Upper lobe of right lung (tissue), 1 donor: ENCODE measurements at regions not wholly inside any gene's neighbourhood (a gene's known extent, or its start where the extent isn't known, plus 50 kb on each side); places are given as distances from the start of the nearest gene placed in this dataset.

Source experiments
- ATAC-seq: fragments of 200-7000 bp; cut with Tn5 transposase; one replicate; pipeline ENCODE4 v1.9.1; 2020; ENCODE audit warnings: mild to moderate bottlenecking, moderate library complexity
- DNase-seq: peaks from one replicate; pipeline ENCODE4 v3.0.0-alpha.2; 2020
- H3K27ac ChIP-seq: fragments of 200-600 bp; one replicate; pipeline ENCODE4 v1.8.0; 2022
- H3K27me3 ChIP-seq: fragments of 200-600 bp; one replicate; pipeline ENCODE4 v1.8.0; 2022; ENCODE audit warnings: mild to moderate bottlenecking
- H3K36me3 ChIP-seq: fragments of 200-600 bp; one replicate; pipeline ENCODE4 v1.8.0; 2022
- H3K4me1 ChIP-seq: fragments of 200-600 bp; one replicate; pipeline ENCODE4 v1.8.0; 2022
- H3K4me3 ChIP-seq: fragments of 200-600 bp; one replicate; pipeline ENCODE4 v1.8.0; 2022; ENCODE audit warnings: mild to moderate bottlenecking
- H3K9me3 ChIP-seq: fragments of 200-600 bp; one replicate; pipeline ENCODE4 v1.8.0; 2022
- CTCF ChIP-seq: fragments of 200-600 bp; IDR thresholded peaks from one replicate; pipeline ENCODE4 v1.8.0; 2022; ENCODE audit warnings: antibody characterized with exemption
- intact Hi-C: fragments of 100-400 bp; cut with DNase I; formaldehyde crosslinking; loops from one replicate; pipeline ENCODE4 v1.11.0; 2022
- donor health status: DM: no; HTN: yes; CAD: no; lungs with severe emphysema.

DNA sequence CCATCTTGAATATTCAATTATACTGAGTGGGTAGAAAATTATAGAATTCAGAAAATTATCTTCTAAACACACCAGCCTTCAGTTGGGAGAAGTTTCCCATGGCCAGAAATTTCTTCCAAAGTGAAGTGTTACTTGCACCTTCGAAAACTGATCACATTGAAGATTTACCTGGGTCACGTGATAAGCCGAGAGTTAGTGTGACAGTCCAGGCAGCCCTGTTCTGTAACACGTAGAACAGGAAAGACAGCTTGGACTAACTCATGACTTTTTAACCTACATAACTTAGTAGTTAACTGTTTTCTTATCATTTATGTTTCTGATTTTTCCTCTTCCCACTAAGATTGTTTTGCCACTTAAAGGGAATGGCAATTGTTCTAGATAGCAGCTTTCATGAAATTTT is 118.3 kb upstream of the MTHFD1L start:
- intact Hi-C loops, result no loop called here
- no peak for DNase-seq
- no peak for TF ChIP-seq CTCF

GRCh38 chr6:150749091-150749670 is 116.3 kb upstream of the MTHFD1L start:
- intact Hi-C loops, result no loop called here
- Histone ChIP-seq H3K4me1 (no peaks in the 10 kb centered on the region), H3K36me3 (no peaks in the 10 kb centered on the region), H3K9me3 (no peaks in the 10 kb centered on the region), H3K27me3 (no peaks in the 10 kb centered on the region), H3K4me3 (no peak overlapping the region), H3K27ac (no peak overlapping the region)
- no peak for DNase-seq
- ATAC-seq, result no peak
- no peak for TF ChIP-seq CTCF

More for the DNA sequence above, 118.3 kb upstream of the MTHFD1L start:
- no peaks in the 10 kb centered on the region for H3K27me3 ChIP-seq
- no peaks in the 10 kb centered on the region for H3K36me3 ChIP-seq
- no peak for ATAC-seq
- H3K4me3 ChIP-seq, result no peak overlapping the region
- no peak overlapping the region for H3K27ac ChIP-seq
- no peaks in the 10 kb centered on the region for H3K4me1 ChIP-seq
- no peaks in the 10 kb centered on the region for H3K9me3 ChIP-seq

DNA sequence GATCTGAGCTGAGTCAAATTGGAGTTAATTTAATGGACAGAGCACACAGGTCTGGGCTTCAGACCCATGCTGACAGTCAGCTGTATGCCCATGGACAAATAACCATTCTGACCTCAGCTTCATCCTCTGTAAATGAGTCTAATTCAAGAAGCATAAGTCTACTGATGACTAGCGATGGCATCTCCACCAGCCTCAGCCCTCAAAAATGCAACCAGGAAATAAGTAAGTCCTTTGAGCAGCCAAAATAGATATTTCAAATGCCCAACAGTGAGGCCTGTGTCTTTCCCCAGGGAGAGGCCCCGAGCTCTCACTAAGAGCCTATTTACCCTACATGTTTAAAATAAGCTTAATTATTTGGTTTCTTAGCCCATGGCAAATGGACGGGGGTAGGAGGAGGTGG is 114.2 kb upstream of the MTHFD1L start:
- no peak overlapping the region for H3K4me3 ChIP-seq
- no peaks in the 10 kb centered on the region for H3K36me3 ChIP-seq
- no peak for TF ChIP-seq CTCF
- no peaks in the 10 kb centered on the region for H3K4me1 ChIP-seq
- DNase-seq, result no peak
- no peaks in the 10 kb centered on the region for H3K27me3 ChIP-seq
- no peaks in the 10 kb centered on the region for H3K9me3 ChIP-seq
- no peak for ATAC-seq
- intact Hi-C loops, result no loop called here
- H3K27ac ChIP-seq, result no peak overlapping the region

DNA sequence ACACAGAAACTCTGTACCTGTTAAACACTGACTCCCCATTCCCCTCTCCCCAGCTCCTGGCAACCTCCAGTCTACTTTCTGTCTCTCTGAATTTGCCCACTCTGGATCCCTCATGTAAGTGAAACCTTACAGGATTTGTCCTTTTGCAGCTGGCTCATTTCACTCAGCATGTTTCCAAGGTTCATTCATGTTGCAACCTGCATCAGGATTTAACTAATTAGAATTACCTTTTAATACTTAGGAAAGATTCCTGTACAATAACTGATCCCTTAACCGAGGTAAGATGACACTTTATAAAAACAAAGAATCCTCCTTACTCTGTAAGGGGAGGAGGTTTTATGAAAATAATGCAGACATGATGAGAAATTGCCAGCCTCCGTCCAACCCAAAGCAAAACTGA is 113.1 kb upstream of the MTHFD1L start:
- DNase-seq (no peak), ATAC-seq (no peak)
- H3K36me3 ChIP-seq, result no peaks in the 10 kb centered on the region
- H3K4me3 ChIP-seq, result no peak overlapping the region
- intact Hi-C loops, result no loop called here
- H3K27me3 ChIP-seq, result no peaks in the 10 kb centered on the region
- no peak overlapping the region for H3K27ac ChIP-seq
- H3K9me3 ChIP-seq, result no peaks in the 10 kb centered on the region
- no peaks in the 10 kb centered on the region for H3K4me1 ChIP-seq
- no peak for TF ChIP-seq CTCF

DNA sequence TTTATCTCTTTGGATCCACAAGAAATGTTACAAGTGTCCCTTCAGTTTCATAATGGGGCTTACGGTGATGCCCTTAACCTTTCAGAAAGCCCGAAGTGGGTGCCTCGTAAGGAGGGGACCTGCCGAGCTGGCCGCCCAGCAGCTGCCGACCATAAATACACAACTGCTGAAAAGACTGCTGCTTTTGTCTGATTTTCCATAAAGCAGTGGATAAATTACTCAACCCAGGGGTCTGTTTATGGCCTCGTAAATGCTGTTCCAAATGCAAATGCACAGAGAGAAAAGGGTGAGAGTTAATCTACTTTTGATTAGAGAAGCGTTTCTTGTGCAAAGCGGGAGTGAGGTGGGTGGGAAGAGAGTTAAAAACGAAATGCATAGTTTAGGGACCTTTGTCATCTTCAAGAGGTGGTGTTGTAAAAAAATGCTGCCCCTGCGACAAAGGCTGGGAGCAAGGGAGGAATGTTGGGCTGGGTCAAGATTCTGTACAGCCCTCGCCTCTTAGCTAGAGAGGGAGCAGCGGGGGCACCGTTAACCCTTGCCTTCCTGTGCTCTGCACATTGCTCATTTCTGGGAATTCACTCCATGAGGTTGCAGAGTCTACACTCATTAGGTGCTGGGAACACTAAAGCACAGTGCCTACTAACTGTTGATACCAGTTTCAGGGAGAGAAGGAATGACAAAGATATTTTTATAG is 112.0 kb upstream of the MTHFD1L start:
- no peaks in the 10 kb centered on the region for H3K36me3 ChIP-seq
- DNase-seq, result no peak
- peak; percentile 59 for ATAC-seq

More for the DNA sequence above, 112.0 kb upstream of the MTHFD1L start:
- H3K9me3 ChIP-seq, result no peaks in the 10 kb centered on the region
- no peak for TF ChIP-seq CTCF
- H3K27me3 ChIP-seq, result no peaks in the 10 kb centered on the region
- no peak overlapping the region for H3K4me3 ChIP-seq
- H3K4me1 ChIP-seq, result no peaks in the 10 kb centered on the region
- intact Hi-C loops, result no loop called here
- no peak overlapping the region for H3K27ac ChIP-seq
